SK-N-SH (cell line): ENCODE measurements at regions not wholly inside any gene's neighbourhood (a gene's known extent, or its start where the extent isn't known, plus 50 kb on each side); places are given as distances from the start of the nearest gene placed in this dataset.

Experiments
- CTCF ChIP-seq: fragments of 200-600 bp; sonication (generic); IDR thresholded peaks from 2 replicates; pipeline ENCODE4 v1.6.1; 2017; ENCODE audit warnings: antibody characterized with exemption, mild to moderate bottlenecking, moderate library complexity
- EZH2phosphoT487 ChIP-seq: fragments of 200-600 bp; sonication (generic); IDR thresholded peaks from 2 replicates; pipeline ENCODE4 v1.6.1; 2017; ENCODE audit warnings: low read depth, mixed run types, mild to moderate bottlenecking, antibody characterized with exemption, moderate library complexity, borderline replicate concordance
- FOXJ3 ChIP-seq: sonication (generic); formaldehyde crosslinking; IDR thresholded peaks from 2 replicates; pipeline ENCODE4 v1.5.1; 2020; ENCODE audit warnings: mild to moderate bottlenecking, missing genetic modification reagents
- JUND ChIP-seq: IDR thresholded peaks from 2 replicates; pipeline ENCODE4 v1.4.0; 2012
- MAX ChIP-seq: IDR thresholded peaks from 2 replicates; pipeline ENCODE4 v1.4.0; 2012; ENCODE audit warnings: low read depth
- RAD21 ChIP-seq: IDR thresholded peaks from 2 replicates; pipeline ENCODE4 v1.6.1; 2012; ENCODE audit warnings: mild to moderate bottlenecking, low read length
- REST ChIP-seq: IDR thresholded peaks from 2 replicates; pipeline ENCODE4 v1.6.1; 2012; ENCODE audit warnings: mild to moderate bottlenecking, low read depth, low read length, moderate library complexity
- RFX5 ChIP-seq: IDR thresholded peaks from 2 replicates; pipeline ENCODE4 v1.6.1; 2012; ENCODE audit warnings: mild to moderate bottlenecking, improper control_type of control experiment, low read length
- SMC3 ChIP-seq: IDR thresholded peaks from 2 replicates; pipeline ENCODE4 v1.6.1; 2012; ENCODE audit warnings: low read depth, low read length, improper control_type of control experiment
- ZBTB33 ChIP-seq: IDR thresholded peaks from 2 replicates; pipeline ENCODE4 v1.4.0; 2012; ENCODE audit warnings: low read depth, borderline replicate concordance

DNA sequence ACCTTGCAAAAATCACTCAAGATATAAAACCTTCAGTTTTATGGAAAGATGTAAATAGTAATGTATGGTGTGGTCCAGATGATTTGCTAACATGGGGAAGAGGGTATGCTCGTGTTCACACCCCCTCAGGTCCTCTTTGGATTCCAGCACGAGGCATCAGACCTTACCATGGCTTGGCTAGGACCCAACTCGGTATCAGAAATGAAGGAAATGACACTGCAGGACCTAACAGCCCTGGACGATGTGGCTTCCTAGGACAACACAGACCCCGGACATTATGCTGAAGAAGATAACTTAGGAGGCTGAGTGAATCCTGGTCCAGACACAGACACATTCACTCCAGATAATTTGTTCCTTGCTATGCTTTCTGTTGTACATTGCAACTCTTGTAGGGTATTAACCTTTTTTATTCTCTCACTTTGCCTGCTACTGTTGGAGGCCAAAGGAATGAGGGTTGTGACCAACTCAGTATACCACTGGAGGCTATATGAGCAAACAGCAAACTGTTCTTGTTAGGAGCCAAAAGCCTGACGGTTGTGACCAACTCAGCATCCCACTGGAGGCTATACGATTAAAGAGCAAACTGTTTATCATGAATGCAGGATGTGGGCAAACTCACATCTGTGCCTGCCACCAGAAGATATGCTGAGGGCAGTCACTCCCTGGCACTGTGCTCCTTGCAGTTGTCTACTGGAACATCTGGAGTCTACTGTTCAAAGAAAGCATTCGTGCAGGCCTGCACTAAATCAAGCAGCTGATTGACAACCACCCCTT lies 121.7 kb downstream of the ZNF429 start:
- no peak for TF ChIP-seq SMC3
- no peak for TF ChIP-seq REST
- no peak for TF ChIP-seq RAD21
- TF ChIP-seq FOXJ3, result no peak
- TF ChIP-seq RFX5, result no peak
- TF ChIP-seq ZBTB33, result no peak
- no peak for TF ChIP-seq EZH2phosphoT487
- no peak for TF ChIP-seq CTCF
- TF ChIP-seq MAX, result no peak
- TF ChIP-seq JUND, result no peak
